ENCODE measurements at regions not wholly inside any gene's neighbourhood (a gene's known extent, or its start where the extent isn't known, plus 50 kb on each side); places are given as distances from the start of the nearest gene placed in this dataset.

- Histone ChIP-seq H3K4me2 (ENCODE audit: low read length) (no peak overlapping the region), H3K9ac (ENCODE audit: low read length) (no peak overlapping the region), H3K9me3 (ENCODE audit: insufficient read depth, low read depth, low read length) (no peaks in the 10 kb centered on the region), H3K4me1 (ENCODE audit: insufficient read depth, low read length) (no peaks in the 10 kb centered on the region), H2AFZ (ENCODE audit: low read depth, low read length) (no peak overlapping the region), H4K20me1 (ENCODE audit: insufficient read depth, low read length) (no peaks in the 10 kb centered on the region), H3K36me3 (ENCODE audit: insufficient read depth, low read length) (no peaks in the 10 kb centered on the region), H3K4me3 (ENCODE audit: insufficient read depth, low read depth, low read length) (no peak overlapping the region), H3K27ac (ENCODE audit: low read depth, low read length) (no peak overlapping the region), H3K27me3 (ENCODE audit: insufficient read depth, low read length) (no peaks in the 10 kb centered on the region), H3K79me2 (ENCODE audit: insufficient read depth, low read length) (no peaks in the 10 kb centered on the region)
- no peak overlapping the region for H3K4me3 Mint-ChIP-seq (ENCODE audit: unreplicated experiment)
- DNase-seq (ENCODE audit: low read depth) (no peak), FAIRE-seq (no peak)
- no peaks in the 10 kb centered on the region for H3K9me3 Mint-ChIP-seq (ENCODE audit: unreplicated experiment)
- TF ChIP-seq EZH2 (IDR thresholded peaks at IDR 0.05; ENCODE audit: insufficient read depth, low read length) (no peak), CTCF (IDR thresholded peaks at IDR 0.05; ENCODE audit: insufficient read depth, low read depth, low read length) (no peak)
- no peaks in the 10 kb centered on the region for H3K36me3 Mint-ChIP-seq (ENCODE audit: low read depth, unreplicated experiment)
- H3K27me3 Mint-ChIP-seq (ENCODE audit: low read depth, unreplicated experiment), result no peaks in the 10 kb centered on the region
- no peaks in the 10 kb centered on the region for H3K4me1 Mint-ChIP-seq (ENCODE audit: low read depth, unreplicated experiment)
- no peak overlapping the region for H3K27ac Mint-ChIP-seq (ENCODE audit: unreplicated experiment)
Observed at GRCh38 chr1:168843950-168844349, 114.9 kb upstream of the DPT start.

GRCh38 chr1:168845140-168845539 is 116.1 kb upstream of the DPT start:
- Mint-ChIP-seq H3K27me3 (ENCODE audit: low read depth, unreplicated experiment) (no peaks in the 10 kb centered on the region), H3K4me3 (ENCODE audit: unreplicated experiment) (no peak overlapping the region), H3K4me1 (ENCODE audit: low read depth, unreplicated experiment) (no peaks in the 10 kb centered on the region), H3K9me3 (ENCODE audit: unreplicated experiment) (no peaks in the 10 kb centered on the region), H3K36me3 (ENCODE audit: low read depth, unreplicated experiment) (no peaks in the 10 kb centered on the region), H3K27ac (ENCODE audit: unreplicated experiment) (no peak overlapping the region)
- no peaks in the 10 kb centered on the region for H4K20me1 ChIP-seq (ENCODE audit: insufficient read depth, low read length)
- H3K27ac ChIP-seq (ENCODE audit: low read depth, low read length), result no peak overlapping the region
- no peaks in the 10 kb centered on the region for H3K27me3 ChIP-seq (ENCODE audit: insufficient read depth, low read length)
- no peak overlapping the region for H3K4me2 ChIP-seq (ENCODE audit: low read length)
- no peak overlapping the region for H3K9ac ChIP-seq (ENCODE audit: low read length)
- no peak for TF ChIP-seq CTCF (IDR thresholded peaks at IDR 0.05; ENCODE audit: insufficient read depth, low read depth, low read length)
- no peak for TF ChIP-seq EZH2 (IDR thresholded peaks at IDR 0.05; ENCODE audit: insufficient read depth, low read length)
- H3K9me3 ChIP-seq (ENCODE audit: insufficient read depth, low read depth, low read length), result no peaks in the 10 kb centered on the region
- no peak overlapping the region for H2AFZ ChIP-seq (ENCODE audit: low read depth, low read length)
- no peaks in the 10 kb centered on the region for H3K4me1 ChIP-seq (ENCODE audit: insufficient read depth, low read length)
- DNase-seq (ENCODE audit: low read depth), result no peak
- no peak for FAIRE-seq
- H3K36me3 ChIP-seq (ENCODE audit: insufficient read depth, low read length), result no peaks in the 10 kb centered on the region
- no peaks in the 10 kb centered on the region for H3K79me2 ChIP-seq (ENCODE audit: insufficient read depth, low read length)
- no peak overlapping the region for H3K4me3 ChIP-seq (ENCODE audit: insufficient read depth, low read depth, low read length)

- Histone ChIP-seq H3K9ac (ENCODE audit: low read length) (no peak overlapping the region), H3K79me2 (ENCODE audit: insufficient read depth, low read length) (no peaks in the 10 kb centered on the region), H4K20me1 (ENCODE audit: insufficient read depth, low read length) (no peaks in the 10 kb centered on the region), H2AFZ (ENCODE audit: low read depth, low read length) (no peak overlapping the region), H3K4me3 (ENCODE audit: insufficient read depth, low read depth, low read length) (no peak overlapping the region), H3K4me1 (ENCODE audit: insufficient read depth, low read length) (no peaks in the 10 kb centered on the region), H3K36me3 (ENCODE audit: insufficient read depth, low read length) (no peaks in the 10 kb centered on the region), H3K27ac (ENCODE audit: low read depth, low read length) (no peak overlapping the region), H3K27me3 (ENCODE audit: insufficient read depth, low read length) (no peaks in the 10 kb centered on the region), H3K9me3 (ENCODE audit: insufficient read depth, low read depth, low read length) (no peaks in the 10 kb centered on the region), H3K4me2 (ENCODE audit: low read length) (no peak overlapping the region)
- H3K4me1 Mint-ChIP-seq (ENCODE audit: low read depth, unreplicated experiment), result no peaks in the 10 kb centered on the region
- H3K4me3 Mint-ChIP-seq (ENCODE audit: unreplicated experiment), result no peak overlapping the region
- H3K36me3 Mint-ChIP-seq (ENCODE audit: low read depth, unreplicated experiment), result no peaks in the 10 kb centered on the region
- H3K27me3 Mint-ChIP-seq (ENCODE audit: low read depth, unreplicated experiment), result no peaks in the 10 kb centered on the region
- TF ChIP-seq EZH2 (IDR thresholded peaks at IDR 0.05; ENCODE audit: insufficient read depth, low read length), result no peak
- no peak for TF ChIP-seq CTCF (IDR thresholded peaks at IDR 0.05; ENCODE audit: insufficient read depth, low read depth, low read length)
- no peak for DNase-seq (ENCODE audit: low read depth)
- H3K27ac Mint-ChIP-seq (ENCODE audit: unreplicated experiment), result no peak overlapping the region
- FAIRE-seq, result no peak
- no peaks in the 10 kb centered on the region for H3K9me3 Mint-ChIP-seq (ENCODE audit: unreplicated experiment)
Observed at GRCh38 chr1:168848051-168848450, 119.0 kb upstream of the DPT start.

All from astrocyte (in vitro differentiated cells and primary cell).